HUES6 (cell line): ENCODE measurements at regions not wholly inside any gene's neighbourhood (a gene's known extent, or its start where the extent isn't known, plus 50 kb on each side); places are given as distances from the start of the nearest gene placed in this dataset.

ENCODE experiments used
- H3K27ac ChIP-seq: 2 replicates; pipeline ENCODE4 v1.7.0; 2013; ENCODE audit warnings: low read depth, mild to moderate bottlenecking, low read length, inconsistent platforms
- H3K27me3 ChIP-seq: 2 replicates; pipeline ENCODE4 v1.6.1; 2013; ENCODE audit warnings: low read length; ENCODE audit not compliant: control insufficient read depth, insufficient read depth
- H3K36me3 ChIP-seq: 2 replicates; pipeline ENCODE4 v1.6.1; 2013; ENCODE audit warnings: low read length; ENCODE audit not compliant: control insufficient read depth, insufficient read depth
- H3K4me1 ChIP-seq: 2 replicates; pipeline ENCODE4 v1.6.1; 2013; ENCODE audit warnings: low read length; ENCODE audit not compliant: control insufficient read depth, insufficient read depth
- H3K4me3 ChIP-seq: 2 replicates; pipeline ENCODE4 v1.5.1; 2013; ENCODE audit warnings: low read depth, low read length
- H3K9ac ChIP-seq: one replicate; pipeline ENCODE4 v1.6.1; 2013; ENCODE audit warnings: mild to moderate bottlenecking, low read length
- H3K9me3 ChIP-seq: 2 replicates; pipeline ENCODE4 v1.6.1; 2013; ENCODE audit warnings: low read depth, low read length; ENCODE audit not compliant: control insufficient read depth, insufficient read depth

DNA sequence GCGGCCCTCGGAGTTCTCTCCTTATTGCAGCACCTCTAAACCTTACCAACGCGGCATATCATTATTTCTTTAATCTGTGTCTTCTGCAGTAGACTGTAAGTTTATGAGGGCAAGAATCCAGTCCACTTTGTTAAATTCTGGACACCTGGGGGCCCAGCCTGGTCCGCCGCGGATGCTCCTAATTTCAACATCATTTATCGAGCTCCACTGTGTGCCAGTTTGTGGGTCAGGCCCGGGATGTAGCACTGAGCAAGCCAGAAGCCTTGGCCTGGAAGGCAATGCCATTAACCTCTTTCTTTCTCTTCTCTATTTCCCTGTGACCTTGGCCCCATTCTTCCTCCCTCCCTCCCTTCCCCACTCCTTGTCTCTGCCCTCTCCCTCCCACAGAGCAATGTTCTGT, 70.6 kb upstream of the CACNA1E start:
- Histone ChIP-seq H3K4me1 (no peaks in the 10 kb centered on the region), H3K27me3 (peaks cover 9% of the 10 kb centered on the region; the same call in 1 of the 2 replicates), H3K27ac (no peak overlapping the region), H3K9ac (no peak overlapping the region), H3K4me3 (no peak overlapping the region), H3K36me3 (no peaks in the 10 kb centered on the region), H3K9me3 (no peaks in the 10 kb centered on the region)

DNA sequence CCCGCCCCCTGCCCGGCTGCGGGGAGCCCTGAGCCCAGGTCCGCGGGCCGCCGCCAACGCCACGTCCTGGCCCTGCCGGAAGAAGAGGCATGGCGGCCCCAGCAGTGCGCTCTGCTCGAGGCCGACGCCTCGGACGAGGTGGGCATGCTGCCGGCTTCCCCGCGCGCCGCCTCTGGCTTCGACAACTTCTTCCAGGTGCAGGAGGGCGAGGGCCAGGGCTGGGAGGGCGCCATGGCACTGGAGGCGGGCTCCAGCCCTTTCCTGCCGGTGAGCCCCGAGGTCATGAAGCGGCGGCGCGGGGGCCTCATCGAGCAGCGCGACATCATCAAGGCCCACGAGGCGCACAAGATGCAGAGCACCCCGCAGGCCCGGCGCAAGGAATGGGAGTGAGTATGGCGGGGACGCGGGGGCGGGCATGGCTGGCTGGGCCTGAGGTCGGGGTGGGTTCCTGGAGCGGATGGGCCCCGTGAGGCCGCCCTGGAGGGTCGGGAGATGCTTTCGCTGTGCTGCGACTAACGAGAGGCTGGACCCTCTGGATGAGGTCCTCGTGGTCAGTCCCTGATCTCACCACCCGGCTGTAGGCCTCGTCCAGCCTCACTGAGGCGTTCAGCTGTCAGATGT, 70.0 kb upstream of the CACNA1E start:
- no peak overlapping the region for H3K9ac ChIP-seq
- H3K27me3 ChIP-seq = peaks cover 9% of the 10 kb centered on the region; the same call in 1 of the 2 replicates
- H3K9me3 ChIP-seq = no peaks in the 10 kb centered on the region
- no peaks in the 10 kb centered on the region for H3K36me3 ChIP-seq
- no peak overlapping the region for H3K27ac ChIP-seq
- H3K4me3 ChIP-seq = no peak overlapping the region
- H3K4me1 ChIP-seq = no peaks in the 10 kb centered on the region

DNA sequence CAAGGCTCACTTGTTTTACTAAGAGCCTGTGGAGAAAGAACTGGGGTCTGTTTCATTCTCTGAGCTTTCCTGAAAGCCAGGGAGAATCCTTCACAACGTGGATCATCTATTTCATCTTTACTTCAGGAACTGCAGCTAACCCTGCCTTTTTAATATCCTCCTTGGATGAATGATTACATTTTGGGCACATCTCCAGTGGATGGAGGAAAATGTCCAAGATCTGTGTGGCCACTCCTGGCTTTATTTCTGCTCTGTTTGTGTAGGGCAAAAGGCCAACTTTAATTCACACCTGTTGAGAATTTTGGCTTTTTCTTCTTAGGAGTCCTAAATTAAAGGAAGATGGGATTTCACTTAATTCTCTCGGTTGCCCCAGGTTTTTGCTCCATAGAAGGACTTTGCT, 69.5 kb upstream of the CACNA1E start:
- Histone ChIP-seq H3K27ac (no peak overlapping the region), H3K4me1 (no peaks in the 10 kb centered on the region), H3K36me3 (no peaks in the 10 kb centered on the region), H3K4me3 (no peak overlapping the region), H3K9ac (no peak overlapping the region), H3K9me3 (no peaks in the 10 kb centered on the region), H3K27me3 (peaks cover 9% of the 10 kb centered on the region; the same call in 1 of the 2 replicates)

DNA sequence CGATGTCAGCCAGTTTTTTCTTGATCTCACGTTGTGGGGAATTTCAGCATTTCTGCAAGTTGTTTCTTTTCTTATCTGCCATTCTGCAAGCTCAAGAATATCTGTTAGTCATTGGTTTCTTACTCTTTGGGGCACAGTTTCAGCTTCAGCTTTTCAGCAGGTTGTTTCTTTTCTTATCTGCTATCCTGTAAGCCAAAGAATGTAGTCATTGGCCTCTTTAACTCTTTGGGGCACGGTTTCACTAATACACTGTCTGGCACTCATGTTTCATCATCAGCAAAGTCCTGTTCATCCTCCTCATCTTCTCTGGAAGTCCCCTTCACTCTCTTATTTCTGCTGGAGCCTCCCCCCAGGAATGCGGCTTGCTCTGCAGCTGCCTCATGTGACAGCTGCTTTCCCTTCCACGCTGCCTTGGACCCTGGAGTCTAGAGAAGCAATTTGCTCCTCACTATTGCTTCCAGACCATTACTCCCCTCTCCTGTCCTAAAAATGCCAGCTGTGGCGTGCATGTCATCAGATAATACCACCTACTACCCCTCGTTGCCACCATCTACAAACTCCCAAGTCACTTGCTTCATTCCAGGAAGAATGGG, 67.0 kb upstream of the CACNA1E start:
- H3K36me3 ChIP-seq = no peaks in the 10 kb centered on the region
- H3K4me3 ChIP-seq = no peak overlapping the region
- no peak overlapping the region for H3K9ac ChIP-seq
- H3K9me3 ChIP-seq = no peaks in the 10 kb centered on the region
- H3K4me1 ChIP-seq = no peaks in the 10 kb centered on the region
- peaks cover 9% of the 10 kb centered on the region; the same call in 1 of the 2 replicates for H3K27me3 ChIP-seq
- H3K27ac ChIP-seq = no peak overlapping the region

DNA sequence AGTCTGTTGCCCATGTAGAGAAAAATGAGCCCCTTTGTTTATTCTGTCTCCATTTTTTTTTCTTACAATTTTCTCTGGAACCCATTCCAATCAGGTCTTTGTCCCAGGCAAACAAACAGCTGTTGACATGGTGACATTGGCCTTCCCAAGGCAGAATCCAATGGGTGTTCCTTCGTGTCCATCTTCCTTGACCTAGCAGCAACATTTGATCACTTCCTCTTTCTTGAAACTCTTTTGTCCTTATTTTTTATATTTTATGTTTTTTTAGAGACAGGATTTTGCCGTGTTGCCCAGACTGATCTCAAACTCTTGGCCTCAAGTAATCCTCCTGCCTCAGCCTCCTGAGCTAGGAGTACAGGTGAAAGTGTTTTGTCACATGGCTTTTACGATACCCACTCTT, 65.4 kb upstream of the CACNA1E start:
- Histone ChIP-seq H3K9ac (no peak overlapping the region), H3K9me3 (no peaks in the 10 kb centered on the region), H3K27ac (no peak overlapping the region), H3K36me3 (no peaks in the 10 kb centered on the region), H3K27me3 (peaks cover 9% of the 10 kb centered on the region; the same call in 1 of the 2 replicates), H3K4me3 (no peak overlapping the region), H3K4me1 (no peaks in the 10 kb centered on the region)

DNA sequence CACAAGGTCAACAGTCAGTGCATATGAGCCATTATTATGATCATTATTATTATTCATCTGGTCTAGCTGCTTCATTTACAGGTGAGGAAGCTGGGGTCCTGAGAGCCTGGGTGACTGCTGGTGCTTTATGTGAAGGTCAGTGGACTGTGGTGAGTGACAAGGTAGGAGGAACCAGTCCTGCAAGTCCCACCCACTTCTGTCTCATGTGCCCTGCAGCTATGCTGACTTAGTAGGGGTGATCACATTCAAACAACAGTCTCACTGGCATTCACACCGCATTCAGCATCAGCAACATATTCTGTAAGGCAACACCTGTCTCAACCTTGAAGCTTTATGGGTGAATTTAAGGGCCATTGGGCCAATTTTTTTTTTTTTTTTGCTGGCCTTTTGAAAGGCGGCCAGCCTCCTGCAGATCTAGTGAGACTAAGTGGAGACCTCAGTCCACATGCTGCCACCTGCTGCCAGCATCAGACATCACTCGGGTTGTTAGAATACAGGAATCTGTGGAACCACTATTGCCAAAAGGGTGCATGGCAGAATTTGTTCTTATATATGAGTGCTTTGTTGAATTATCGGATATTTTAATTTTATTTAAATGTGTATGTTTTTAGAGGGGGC, 59.9 kb upstream of the CACNA1E start:
- H3K9me3 ChIP-seq = no peaks in the 10 kb centered on the region

DNA sequence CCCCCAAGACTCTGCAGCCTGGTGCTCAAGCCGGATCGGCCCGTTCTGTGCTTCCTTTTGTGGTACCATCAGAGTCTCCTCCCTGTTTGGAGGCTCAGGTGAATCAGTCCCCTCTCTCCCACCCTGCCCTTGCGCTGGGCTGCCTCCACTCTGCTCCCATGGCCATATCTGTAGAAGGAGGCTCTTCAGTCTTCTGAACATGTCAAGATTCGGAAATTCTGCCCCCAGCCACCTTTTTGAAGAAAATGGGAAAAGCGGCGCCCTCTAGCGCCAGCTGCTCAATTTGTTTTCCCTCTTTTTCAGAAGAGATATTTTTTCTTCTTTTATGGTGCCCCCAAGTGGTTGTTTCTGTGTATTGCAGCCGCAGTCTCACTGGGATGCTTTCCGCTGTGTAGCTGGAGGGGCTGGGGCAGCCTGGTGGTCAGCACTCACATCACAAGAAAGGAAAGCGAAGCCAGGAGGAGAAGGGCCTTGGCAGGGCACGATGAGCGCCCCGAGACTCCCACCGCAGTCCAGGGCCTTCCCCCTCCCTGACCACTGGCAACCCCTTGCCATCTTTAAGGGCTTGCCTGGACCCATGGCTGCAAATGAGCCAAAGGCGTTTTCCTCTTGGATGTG, 58.4 kb upstream of the CACNA1E start:
- Histone ChIP-seq H3K27me3 (peaks cover 22% of the 10 kb centered on the region), H3K9me3 (no peaks in the 10 kb centered on the region), H3K9ac (no peak overlapping the region), H3K4me1 (no peaks in the 10 kb centered on the region), H3K4me3 (no peak overlapping the region), H3K27ac (no peak overlapping the region), H3K36me3 (no peaks in the 10 kb centered on the region)

More for the DNA sequence above, 59.9 kb upstream of the CACNA1E start:
- Histone ChIP-seq H3K36me3 (no peaks in the 10 kb centered on the region), H3K27me3 (peaks cover 22% of the 10 kb centered on the region), H3K4me1 (no peaks in the 10 kb centered on the region), H3K27ac (no peak overlapping the region), H3K9ac (no peak overlapping the region), H3K4me3 (no peak overlapping the region)

DNA sequence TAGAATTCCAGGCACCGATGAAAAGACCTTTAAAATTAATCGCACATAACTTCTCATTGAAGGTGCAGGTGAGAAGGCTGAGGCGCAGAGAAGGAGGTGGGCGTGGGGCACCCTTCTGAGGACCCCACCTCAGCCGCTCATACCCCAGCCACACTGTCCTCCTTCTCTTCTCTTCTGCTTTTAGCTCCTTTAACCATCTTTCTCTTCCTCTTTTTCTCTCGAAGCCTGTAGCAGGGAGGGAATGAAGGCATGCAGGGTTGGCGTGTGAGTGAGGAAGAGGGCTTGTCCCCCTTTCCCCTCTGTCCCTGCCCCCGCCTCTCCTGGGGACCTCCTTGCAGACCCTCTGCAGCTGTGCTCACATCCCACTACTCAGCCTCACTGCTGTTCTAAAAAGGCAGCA, 57.8 kb upstream of the CACNA1E start:
- Histone ChIP-seq H3K27me3 (peaks cover 22% of the 10 kb centered on the region), H3K27ac (no peak overlapping the region), H3K36me3 (no peaks in the 10 kb centered on the region), H3K9ac (no peak overlapping the region), H3K9me3 (no peaks in the 10 kb centered on the region), H3K4me3 (no peak overlapping the region), H3K4me1 (no peaks in the 10 kb centered on the region)

DNA sequence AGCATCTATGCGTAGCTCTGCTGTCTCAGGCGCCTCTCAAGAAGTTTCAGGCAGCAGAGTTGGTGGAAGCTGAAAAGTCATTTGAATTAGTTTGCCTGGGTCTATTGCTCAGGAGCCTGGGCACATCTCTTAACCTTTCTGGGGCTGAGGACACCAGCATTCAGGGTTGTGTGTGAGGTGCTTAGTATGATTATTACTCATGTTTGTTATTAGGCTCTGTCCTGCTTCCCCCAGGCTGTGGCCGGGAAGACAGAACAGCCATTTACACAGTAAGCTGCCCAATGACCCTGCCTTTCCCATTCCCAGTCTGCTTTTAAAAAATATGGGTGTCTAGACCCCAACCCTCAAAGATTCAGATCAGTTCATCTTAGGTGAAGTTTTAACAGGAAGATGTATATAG, 53.9 kb upstream of the CACNA1E start:
- Histone ChIP-seq H3K27me3 (peaks cover 22% of the 10 kb centered on the region), H3K9ac (no peak overlapping the region), H3K4me1 (no peaks in the 10 kb centered on the region), H3K27ac (no peak overlapping the region), H3K4me3 (no peak overlapping the region), H3K9me3 (no peaks in the 10 kb centered on the region), H3K36me3 (no peaks in the 10 kb centered on the region)

DNA sequence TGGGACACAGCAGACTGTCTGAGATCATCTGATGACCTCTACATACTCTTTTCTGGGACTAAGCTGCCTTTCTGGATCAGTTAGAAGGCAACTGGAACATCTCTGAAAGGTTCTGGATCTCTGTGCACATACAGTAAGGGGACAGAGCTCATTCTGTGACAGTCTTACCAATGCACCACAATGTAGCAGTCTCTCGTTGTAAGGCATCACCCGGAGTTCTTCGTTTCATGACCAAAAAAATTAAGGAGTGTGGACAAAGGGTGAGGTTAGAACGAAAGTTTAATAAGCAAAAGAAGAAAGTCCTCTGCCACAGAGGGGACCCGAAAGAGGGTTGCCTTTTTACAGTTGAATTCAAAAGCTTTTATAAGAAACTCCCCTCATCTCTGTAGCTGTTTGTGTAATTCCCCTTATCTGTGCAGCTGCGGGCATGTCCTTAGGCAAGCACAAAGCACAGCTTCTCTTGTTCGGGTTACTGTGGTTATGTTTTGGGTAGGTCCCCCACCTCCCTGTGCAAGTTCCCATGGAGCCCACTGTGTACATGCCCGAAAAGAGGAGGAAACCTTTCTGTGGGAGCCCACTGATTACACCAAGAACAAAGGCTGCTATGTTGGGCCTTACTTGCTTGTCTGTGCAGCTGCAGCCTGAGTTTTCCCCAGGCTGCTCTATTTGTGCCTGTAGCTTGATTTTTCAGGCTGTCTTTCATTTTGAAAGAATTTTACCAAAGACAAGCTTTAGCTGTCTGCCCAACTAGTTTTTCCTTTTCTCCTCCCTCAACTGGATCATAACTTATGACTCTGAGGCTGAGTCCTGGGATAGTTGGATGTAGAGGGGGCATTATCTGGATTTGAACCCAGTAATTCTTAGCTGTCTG, 53.1 kb upstream of the CACNA1E start:
- H3K9me3 ChIP-seq = no peaks in the 10 kb centered on the region
- no peaks in the 10 kb centered on the region for H3K36me3 ChIP-seq
- no peak overlapping the region for H3K27ac ChIP-seq
- peaks cover 19% of the 10 kb centered on the region for H3K27me3 ChIP-seq
- H3K4me3 ChIP-seq = no peak overlapping the region
- no peaks in the 10 kb centered on the region for H3K4me1 ChIP-seq
- H3K9ac ChIP-seq = no peak overlapping the region
